Fibroblast of lung (primary cell): ENCODE measurements at regions not wholly inside any gene's neighbourhood (a gene's known extent, or its start where the extent isn't known, plus 50 kb on each side); places are given as distances from the start of the nearest gene placed in this dataset.

Source experiments
- DNase-seq, 2 donors: peaks; one replicate each; pipeline versions ENCODE4 v3.0.0 to v3.0.0-alpha.2; 2010; ENCODE audit warnings: low read depth in 2 of 2
- H2AFZ ChIP-seq: 2 replicates; pipeline ENCODE4 v1.5.1; 2012; ENCODE audit warnings: low read length, control low read depth, inconsistent platforms
- H3K27ac ChIP-seq: 2 replicates; pipeline ENCODE4 v1.5.1; 2011; ENCODE audit warnings: low read length, control low read depth; ENCODE audit not compliant: insufficient read depth
- H3K27me3 ChIP-seq: 2 replicates; pipeline ENCODE4 v1.5.1; 2011; ENCODE audit warnings: mild to moderate bottlenecking, low read length; ENCODE audit not compliant: control insufficient read depth, insufficient read depth
- H3K36me3 ChIP-seq: 2 replicates; pipeline ENCODE4 v1.5.1; 2011; ENCODE audit warnings: low read length; ENCODE audit not compliant: control insufficient read depth, insufficient read depth
- H3K4me1 ChIP-seq: 2 replicates; pipeline ENCODE4 v1.5.1; 2011; ENCODE audit warnings: low read length; ENCODE audit not compliant: control insufficient read depth, insufficient read depth; ENCODE audit errors: extremely low read depth
- H3K4me2 ChIP-seq: 2 replicates; pipeline ENCODE4 v1.5.1; 2011; ENCODE audit warnings: low read length, control low read depth; ENCODE audit not compliant: insufficient read depth; ENCODE audit errors: extremely low read depth
- H3K4me3 ChIP-seq, 4 experiments: fragments of 200-600 bp in 1 of 4; sonication (generic) in 1 of 4; replicated peaks in 1 of 4; 2 replicates each; pipeline ENCODE4 v1.5.1; 2011 to 2016; ENCODE audit warnings: low read length in 4 of 4, low read depth in 3 of 4, mild to moderate bottlenecking in 3 of 4, control low read depth in 2 of 4, inconsistent platforms in 1 of 4, mixed read lengths in 1 of 4; ENCODE audit not compliant: insufficient read depth in 1 of 4; ENCODE audit errors: control extremely low read depth in 1 of 4
- H3K79me2 ChIP-seq: 2 replicates; pipeline ENCODE4 v1.5.1; 2012; ENCODE audit warnings: mild to moderate bottlenecking, low read length, inconsistent platforms; ENCODE audit not compliant: control insufficient read depth, insufficient read depth
- H3K9ac ChIP-seq: 2 replicates; pipeline ENCODE4 v1.5.1; 2011; ENCODE audit warnings: mild to moderate bottlenecking, low read length, control low read depth; ENCODE audit not compliant: insufficient read depth
- H3K9me3 ChIP-seq: 2 replicates; pipeline ENCODE4 v1.5.1; 2012; ENCODE audit warnings: low read depth, low read length; ENCODE audit not compliant: control insufficient read depth, insufficient read depth
- H4K20me1 ChIP-seq: 2 replicates; pipeline ENCODE4 v1.5.1; 2011; ENCODE audit warnings: low read length; ENCODE audit not compliant: control insufficient read depth, insufficient read depth; ENCODE audit errors: extremely low read depth
- CTCF ChIP-seq, 2 donors: IDR thresholded peaks in 1 of 2; conservative IDR thresholded peaks in 1 of 2; 1 replicate in 1 of 2; 2 replicates in 1 of 2; pipeline ENCODE4 v1.5.1; 2011 to 2012; ENCODE audit warnings: low read length in 2 of 2, control low read depth in 1 of 2, inconsistent platforms in 1 of 2, low read depth in 1 of 2, mild to moderate bottlenecking in 1 of 2
- EZH2 ChIP-seq: IDR thresholded peaks from 2 replicates; pipeline ENCODE4 v1.5.1; 2012; ENCODE audit warnings: low read length, control low read depth, mild to moderate bottlenecking; ENCODE audit errors: missing control alignments

GRCh38 chr6:74642101-74642500, 563.8 kb downstream of the COL12A1 start:
- DNase-seq, result no peak
- Histone ChIP-seq H3K36me3 (no peaks in the 10 kb centered on the region), H3K4me3 (no peak overlapping the region), H3K4me2 (no peak overlapping the region), H3K27me3 (no peaks in the 10 kb centered on the region), H3K4me1 (no peaks in the 10 kb centered on the region), H3K9me3 (no peaks in the 10 kb centered on the region), H3K9ac (no peak overlapping the region), H4K20me1 (no peaks in the 10 kb centered on the region), H3K79me2 (no peaks in the 10 kb centered on the region), H2AFZ (no peak overlapping the region), H3K27ac (no peak overlapping the region)
- TF ChIP-seq CTCF (conservative IDR thresholded peaks at IDR 0.05 in 1 of 2, IDR thresholded peaks at IDR 0.05 in 1 of 2; ENCODE audit: low read depth in 1 of 2, low read length in 2 of 2), result no peak
- no peak for TF ChIP-seq EZH2

- H4K20me1 ChIP-seq, result no peaks in the 10 kb centered on the region
- H3K36me3 ChIP-seq, result no peaks in the 10 kb centered on the region
- no peak overlapping the region for H2AFZ ChIP-seq
- no peak overlapping the region for H3K4me3 ChIP-seq
- no peaks in the 10 kb centered on the region for H3K4me1 ChIP-seq
- H3K79me2 ChIP-seq, result no peaks in the 10 kb centered on the region
- H3K27me3 ChIP-seq, result no peaks in the 10 kb centered on the region
- no peaks in the 10 kb centered on the region for H3K9me3 ChIP-seq
- peak in 1 of 2 donors; percentile 6 for DNase-seq
- TF ChIP-seq EZH2 (no peak), CTCF (conservative IDR thresholded peaks at IDR 0.05 in 1 of 2, IDR thresholded peaks at IDR 0.05 in 1 of 2; ENCODE audit: low read depth in 1 of 2, low read length in 2 of 2) (no peak)
- H3K4me2 ChIP-seq, result no peak overlapping the region
- H3K9ac ChIP-seq, result no peak overlapping the region
- no peak overlapping the region for H3K27ac ChIP-seq
Measured at GRCh38 chr6:74638412-74638811, 567.4 kb downstream of the COL12A1 start.

- Histone ChIP-seq H2AFZ (no peak overlapping the region), H3K4me2 (no peak overlapping the region)
Measured at GRCh38 chr6:74632196-74632875, 573.5 kb downstream of the COL12A1 start.

More at GRCh38 chr6:74632196-74632875, 573.5 kb downstream of the COL12A1 start:
- no peak for DNase-seq
- Histone ChIP-seq H3K27ac (no peak overlapping the region), H3K27me3 (no peaks in the 10 kb centered on the region), H4K20me1 (no peaks in the 10 kb centered on the region), H3K79me2 (no peaks in the 10 kb centered on the region), H3K9ac (no peak overlapping the region), H3K9me3 (no peaks in the 10 kb centered on the region), H3K4me3 (no peak overlapping the region), H3K4me1 (no peaks in the 10 kb centered on the region), H3K36me3 (no peaks in the 10 kb centered on the region)
- TF ChIP-seq CTCF (conservative IDR thresholded peaks at IDR 0.05 in 1 of 2, IDR thresholded peaks at IDR 0.05 in 1 of 2; ENCODE audit: low read depth in 1 of 2, low read length in 2 of 2) (no peak), EZH2 (no peak)
